ENCODE measurements at regions not wholly inside any gene's neighbourhood (a gene's known extent, or its start where the extent isn't known, plus 50 kb on each side); places are given as distances from the start of the nearest gene placed in this dataset.
A peak's percentile ranks its signal among the peaks of the same experiment; 100 is the strongest.
"Not testable (repeated sequence)": the region's sequence is repeated elsewhere in the genome, so short reads cannot be mapped to it uniquely, and the experiment has no call there.

DNA sequence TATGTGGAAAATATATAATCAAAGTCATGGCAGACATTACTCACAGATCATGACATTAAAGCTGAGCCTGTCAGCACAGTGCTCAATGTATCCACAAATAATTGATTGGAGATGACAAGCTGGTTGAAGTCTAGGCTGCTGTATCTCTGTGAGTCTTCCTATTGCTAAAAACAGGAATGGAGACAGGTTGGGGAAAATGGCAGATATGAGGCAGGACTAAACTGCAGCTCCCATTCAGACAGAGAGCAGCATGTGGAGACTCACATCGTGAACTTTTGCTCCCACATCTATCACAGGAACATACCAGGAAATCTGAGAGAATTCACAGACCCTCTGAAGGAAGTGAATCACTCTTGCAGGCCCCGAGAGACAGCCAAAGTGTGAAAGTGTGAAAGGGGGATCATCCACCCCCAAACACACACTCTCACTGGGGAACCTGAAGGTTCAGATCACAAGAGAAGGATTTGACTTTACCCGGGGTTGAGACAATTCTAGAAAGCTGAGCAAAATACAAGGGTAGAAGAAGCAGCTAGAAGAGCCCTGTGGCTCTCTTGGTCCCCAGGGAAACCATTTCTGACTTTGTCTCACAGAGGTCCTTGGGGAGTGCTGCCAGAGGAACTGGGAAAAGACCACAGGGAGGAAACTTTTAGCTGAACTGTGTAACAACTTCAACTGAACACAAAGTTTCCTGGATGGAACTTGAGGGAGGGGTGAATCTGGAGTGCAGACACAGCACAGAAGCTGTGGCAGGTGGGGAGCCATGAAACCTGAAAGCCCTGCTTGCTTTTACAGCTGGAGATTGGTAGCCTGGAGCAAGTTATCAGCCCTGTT is 173.4 kb downstream of the S1PR1 start:
- peak in 1 of 2 donors; percentile 72 for DNase-seq (ENCODE audit: low read depth in 2 of 2)

DNA sequence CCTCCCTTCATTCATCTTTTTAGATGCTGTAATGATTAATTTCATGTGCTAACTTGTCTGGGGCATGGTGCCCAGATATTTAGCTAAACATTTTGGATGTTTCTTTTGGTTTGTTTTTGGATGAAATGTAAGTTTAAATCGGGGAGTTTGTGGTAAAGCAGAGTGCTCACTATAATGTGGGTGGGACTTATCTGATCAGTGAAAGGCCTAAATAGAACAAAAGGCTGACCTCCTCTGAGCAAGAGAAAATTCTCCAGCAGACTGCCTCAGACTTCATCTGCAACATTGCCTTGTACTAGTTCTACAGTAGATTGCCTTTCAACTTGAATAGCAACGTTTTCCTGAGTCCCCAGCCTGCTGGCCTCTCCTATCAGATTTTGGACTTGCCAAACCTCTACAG is 183.6 kb downstream of the S1PR1 start:
- no peak for DNase-seq (ENCODE audit: low read depth in 2 of 2)

DNA sequence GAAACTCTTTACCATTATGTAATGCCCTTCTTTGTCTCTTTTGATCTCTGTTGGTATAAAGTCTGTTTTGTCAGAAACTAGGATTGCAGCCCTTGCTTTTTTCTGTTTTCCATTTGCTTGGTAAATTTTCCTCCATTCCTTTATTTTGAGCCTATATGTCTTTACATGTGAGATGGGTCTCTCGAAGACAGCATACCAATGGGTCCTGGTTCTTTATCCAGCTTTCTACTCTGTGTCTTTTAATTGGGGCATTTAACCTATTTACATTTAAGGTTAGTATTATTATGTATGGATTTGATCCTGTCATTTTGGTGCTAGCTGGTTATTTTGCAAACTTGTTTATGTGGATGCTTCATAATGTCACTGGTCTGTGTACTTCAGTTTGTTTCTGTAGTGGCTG is 191.3 kb downstream of the S1PR1 start:
- not testable (repeated sequence) for DNase-seq (ENCODE audit: low read depth in 2 of 2)

DNA sequence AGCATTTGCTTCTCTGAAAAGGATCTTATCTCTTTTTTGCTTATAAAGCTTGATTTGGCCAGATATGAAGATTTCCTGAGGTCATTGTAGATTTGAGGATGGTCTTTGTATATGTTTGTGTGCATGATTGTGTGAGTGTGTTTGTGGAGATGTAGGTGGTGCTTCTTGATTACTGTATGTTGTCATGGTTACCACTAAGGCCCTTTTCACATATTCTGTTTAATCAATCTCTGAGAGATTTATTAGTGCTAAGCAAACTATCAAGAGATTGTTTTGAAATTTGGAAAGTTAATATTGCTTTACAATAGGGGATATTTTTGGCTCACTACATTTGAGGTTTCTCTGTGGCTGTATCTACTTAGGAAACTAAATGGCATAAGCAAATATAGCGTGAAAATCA is 191.7 kb downstream of the S1PR1 start:
- no peak for DNase-seq (ENCODE audit: low read depth in 2 of 2)

DNA sequence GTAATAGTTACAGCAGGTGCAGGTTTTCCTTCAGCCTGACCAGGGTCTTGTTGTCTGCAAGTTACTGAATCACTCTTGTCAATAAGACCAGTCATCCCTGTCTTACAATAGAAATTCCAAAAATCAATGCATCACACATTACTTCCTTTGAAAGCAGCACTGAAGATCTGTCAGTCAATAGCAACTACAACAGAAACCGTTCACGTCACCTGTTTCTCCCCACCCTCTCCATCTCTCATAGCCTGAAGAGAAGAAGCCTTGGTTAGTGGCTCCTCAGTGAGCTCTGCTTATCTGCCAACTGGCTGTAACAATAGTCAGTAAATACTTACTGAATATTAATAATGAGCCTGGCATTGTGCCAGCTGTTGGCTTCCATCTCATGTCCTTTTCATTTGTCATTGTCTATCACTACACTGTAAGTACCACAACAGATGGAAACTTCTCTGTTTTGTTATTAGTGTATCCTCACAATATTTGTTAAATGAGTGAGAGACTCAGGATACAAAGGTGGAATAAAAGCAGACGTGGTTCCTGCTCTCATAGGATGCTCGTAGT is 195.2 kb downstream of the S1PR1 start:
- DNase-seq (ENCODE audit: low read depth in 2 of 2): no peak

DNA sequence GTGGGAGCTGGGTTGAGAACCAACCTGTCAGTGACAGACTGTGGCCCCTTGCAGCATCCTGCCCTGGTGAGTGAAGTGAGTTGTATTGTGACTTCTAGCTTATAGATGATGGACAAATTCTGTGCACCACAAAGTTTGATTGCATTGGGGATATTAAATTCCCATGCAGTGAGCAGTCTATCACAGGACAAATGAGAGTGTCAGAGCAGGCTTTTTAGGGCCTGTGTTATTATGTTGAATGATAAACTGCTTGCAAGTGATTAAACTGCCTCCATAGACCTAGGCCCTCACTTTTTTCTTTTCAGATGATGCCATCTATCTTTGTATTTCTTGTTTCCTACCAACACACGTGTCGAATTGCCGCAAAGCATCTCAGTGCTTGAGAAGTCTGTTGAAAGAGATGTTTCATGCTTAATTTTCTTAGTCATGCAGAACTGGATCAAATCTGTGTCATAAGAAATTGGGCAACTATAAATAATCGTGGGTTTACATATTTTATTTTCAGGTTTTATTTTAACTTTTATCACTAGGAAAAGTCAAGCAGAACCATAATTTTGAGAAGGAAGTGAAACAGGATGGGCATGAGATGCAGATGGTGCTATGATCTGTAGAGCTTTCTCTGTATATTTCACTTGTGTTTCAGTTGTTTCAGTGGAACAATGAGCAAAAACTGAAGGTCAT is 199.2 kb downstream of the S1PR1 start:
- no peak for DNase-seq (ENCODE audit: low read depth in 2 of 2)

DNA sequence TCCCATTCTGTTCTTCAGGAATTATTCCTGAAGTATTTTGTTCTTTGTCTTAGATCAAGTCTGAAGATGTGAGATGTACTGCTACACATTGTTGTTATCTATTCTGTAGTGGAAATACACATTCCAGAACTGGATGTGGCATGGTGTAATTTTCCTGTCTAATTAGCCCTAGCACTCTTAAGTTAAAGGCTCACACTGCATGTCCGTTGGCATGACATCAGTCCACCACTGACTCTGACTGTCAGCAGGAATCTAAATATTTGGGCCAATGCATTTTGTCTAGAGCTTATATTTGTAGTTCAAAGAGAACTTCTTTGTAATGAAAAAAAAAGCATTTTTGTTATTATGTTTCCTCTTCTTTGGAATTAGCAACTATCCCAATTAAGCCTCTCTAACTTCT is 201.0 kb downstream of the S1PR1 start:
- DNase-seq (ENCODE audit: low read depth in 2 of 2): no peak

DNA sequence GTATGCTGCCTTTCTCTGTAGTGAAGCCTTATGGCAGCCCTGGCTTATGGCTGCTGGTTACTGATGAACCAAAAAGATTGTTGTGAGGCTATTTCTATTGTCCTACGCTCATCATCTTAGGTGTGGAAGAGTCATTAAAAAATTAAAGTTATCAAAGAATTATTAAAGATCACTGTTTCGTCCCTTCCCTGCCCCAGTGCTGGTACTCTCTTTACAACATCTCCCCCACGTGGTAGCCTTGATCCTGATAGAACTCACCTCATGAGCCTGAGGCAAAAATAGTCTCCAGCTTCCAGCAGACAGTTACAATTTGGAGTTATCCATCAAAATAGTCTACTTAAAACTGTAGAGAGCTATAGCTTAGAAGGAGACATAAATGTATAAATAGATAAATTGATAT is 201.5 kb downstream of the S1PR1 start:
- peak; percentile 11 to 49 for DNase-seq (ENCODE audit: low read depth in 2 of 2)

DNA sequence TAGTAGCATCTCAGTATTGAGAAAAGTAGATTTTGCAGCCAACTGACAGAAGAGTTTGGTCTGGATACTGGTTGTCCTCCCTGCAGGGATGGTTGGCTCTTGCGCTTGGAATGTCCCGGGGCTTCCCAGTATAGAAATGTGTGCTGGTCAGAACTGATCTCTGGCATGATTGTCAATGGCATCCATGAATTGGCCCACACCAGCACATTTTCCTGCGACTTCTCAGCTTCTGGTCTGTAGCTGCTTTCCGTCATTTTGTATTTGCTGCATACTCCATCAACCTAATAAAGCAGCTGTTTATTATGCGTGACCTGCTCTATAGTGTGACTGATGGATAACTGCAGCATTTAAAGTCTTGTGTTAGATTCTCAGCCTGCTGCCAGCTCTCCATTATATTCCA is 203.7 kb downstream of the S1PR1 start:
- DNase-seq (ENCODE audit: low read depth in 2 of 2): no peak

DNA sequence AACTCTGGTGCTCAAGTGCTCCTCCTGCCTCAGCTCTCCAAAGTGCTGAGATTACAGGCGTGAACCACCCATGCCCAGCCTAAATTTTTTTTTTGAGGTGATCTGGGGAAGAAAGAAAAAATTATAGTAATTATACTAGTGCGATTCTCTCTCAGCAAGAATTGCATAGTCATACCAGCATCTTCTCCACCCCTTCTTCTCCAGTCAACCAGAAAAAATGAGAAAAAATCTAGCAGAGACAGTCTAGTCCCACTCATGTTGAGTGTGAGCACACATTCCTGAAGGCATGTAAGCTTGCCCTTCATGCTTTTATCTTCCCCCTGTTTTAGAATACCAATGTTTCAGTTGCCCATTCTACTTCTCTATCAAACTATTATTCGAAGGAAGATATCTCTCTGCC is 207.6 kb downstream of the S1PR1 start:
- no peak for DNase-seq (ENCODE audit: low read depth in 2 of 2)

DNA sequence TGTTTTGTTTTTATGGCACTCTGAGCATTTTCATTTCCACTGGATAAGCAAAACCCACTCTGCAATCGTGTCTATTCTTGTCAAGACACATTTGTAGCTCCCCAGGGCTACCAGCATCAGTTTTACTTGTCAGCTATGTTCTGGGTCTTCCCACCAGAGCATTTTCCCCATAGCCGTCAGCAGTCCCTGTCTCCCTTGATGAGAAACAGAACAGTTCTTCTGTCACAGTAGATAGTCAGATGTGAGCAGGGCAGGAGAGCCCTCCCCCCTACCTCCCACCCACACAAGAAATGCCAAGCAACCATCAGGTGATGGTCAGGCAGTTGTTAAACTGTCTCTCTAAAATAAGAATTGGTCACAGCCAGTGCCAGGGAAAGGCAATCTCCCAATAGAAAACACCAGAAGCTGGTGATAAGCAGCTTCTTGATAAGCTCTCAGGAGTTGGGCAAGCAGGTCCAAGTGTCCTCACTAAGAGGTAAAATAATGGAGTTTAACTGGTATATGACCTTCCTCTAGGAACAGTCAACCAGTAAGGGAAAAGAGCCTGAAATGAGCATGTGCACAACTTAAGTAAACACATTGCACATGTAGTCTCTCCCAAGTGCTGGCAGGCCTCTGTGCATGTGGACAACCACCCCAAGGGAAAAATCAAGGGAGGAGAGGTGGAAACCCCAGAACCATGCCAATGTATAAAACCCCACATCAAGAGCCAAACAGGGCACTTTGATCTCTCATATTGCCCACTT is 208.2 kb downstream of the S1PR1 start:
- DNase-seq (ENCODE audit: low read depth in 2 of 2): no peak

DNA sequence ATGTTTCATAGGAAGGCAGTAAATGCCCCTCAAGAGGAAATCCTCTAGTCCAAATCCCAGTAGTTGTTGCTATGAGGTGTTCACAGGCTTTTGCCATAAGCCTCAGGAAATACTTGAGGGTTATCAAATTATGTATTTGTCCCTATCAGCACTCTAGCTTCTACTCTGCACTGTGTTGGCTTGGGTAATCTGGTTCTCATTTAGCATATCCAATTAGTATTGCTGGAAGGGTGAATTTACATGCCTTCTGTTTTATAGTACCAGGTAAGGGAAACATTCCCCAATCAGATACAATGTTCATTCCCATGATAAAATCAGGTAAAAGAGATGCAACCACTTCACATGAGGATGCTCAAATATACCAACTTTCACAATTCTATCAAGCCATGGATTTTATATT is 211.2 kb downstream of the S1PR1 start:
- no peak for DNase-seq (ENCODE audit: low read depth in 2 of 2)

DNA sequence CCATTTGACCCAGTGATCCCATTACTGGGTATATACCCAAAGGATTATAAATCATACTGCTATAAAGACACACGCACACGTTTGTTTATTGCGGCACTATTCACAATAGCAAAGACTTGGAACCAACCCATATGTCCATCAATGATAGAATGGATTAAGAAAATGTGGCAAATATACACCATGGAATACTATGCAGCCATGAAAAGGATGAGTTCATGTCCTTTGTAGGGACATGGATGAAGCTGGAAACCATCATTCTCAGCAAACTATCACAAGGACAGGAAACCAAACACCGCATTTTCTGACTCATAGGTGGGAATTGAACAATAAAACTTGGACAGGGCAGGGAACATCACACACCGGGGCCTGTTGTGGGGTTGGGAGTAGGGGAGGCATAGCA is 213.9 kb downstream of the S1PR1 start:
- DNase-seq (ENCODE audit: low read depth in 2 of 2): not testable (repeated sequence)

DNA sequence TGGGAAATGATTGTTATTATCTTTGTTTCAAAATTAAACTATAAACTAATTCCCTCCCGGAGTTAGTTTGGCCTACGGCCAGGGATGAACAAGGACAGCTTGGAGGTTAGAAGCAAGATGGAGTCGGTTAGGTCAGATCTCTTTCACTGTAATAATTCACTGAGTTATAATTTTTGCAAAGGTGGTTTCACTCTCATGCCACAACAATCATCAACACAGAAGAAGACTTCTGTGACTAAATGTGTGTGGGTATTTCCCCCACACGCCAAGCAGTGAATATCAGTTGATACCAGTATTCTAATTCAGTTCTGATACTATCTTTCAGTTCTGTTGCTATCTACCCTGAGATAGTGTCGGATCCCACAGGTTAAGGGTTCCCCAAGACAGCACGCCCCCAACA is 215.1 kb downstream of the S1PR1 start:
- DNase-seq (ENCODE audit: low read depth in 2 of 2): no peak

DNA sequence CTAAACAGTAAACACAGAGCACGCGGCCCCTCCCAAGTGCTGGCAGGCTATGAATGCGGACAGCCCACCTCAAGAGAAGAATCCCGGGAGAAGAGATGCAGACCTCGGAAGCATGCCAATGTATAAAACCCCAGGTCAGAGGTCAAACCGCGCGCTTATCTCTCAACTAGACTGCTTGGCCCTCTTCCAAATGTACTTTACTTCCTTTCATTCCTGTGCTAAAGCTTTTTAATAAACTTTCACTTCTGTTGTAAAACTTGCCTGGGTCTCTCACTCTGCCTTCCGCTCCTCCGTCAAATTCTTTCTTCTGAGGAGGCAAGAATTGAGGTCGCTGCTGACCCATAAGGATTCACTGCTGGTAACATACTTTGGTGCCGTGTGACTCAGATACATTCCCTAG is 216.0 kb downstream of the S1PR1 start:
- DNase-seq (ENCODE audit: low read depth in 2 of 2): no peak

DNA sequence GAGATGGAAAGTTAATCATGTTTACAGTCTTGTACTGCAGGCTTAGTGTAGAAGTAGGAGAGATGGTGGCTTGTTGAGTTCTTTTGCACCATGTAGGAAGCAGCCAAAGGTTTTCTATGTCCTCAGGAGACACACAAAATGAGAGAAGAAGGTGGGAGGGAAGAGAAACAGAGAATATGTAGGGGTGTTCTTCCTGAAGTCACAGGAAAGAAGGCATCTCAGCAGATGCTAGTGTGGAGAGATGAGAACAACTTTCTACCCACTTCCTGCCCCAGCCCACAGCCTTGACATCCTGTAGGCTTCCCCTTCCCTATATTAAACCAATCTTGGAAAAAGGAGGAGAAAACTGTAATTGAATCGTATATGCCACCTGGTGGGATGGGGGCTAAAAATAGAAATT is 217.0 kb downstream of the S1PR1 start:
- no peak for DNase-seq (ENCODE audit: low read depth in 2 of 2)

DNA sequence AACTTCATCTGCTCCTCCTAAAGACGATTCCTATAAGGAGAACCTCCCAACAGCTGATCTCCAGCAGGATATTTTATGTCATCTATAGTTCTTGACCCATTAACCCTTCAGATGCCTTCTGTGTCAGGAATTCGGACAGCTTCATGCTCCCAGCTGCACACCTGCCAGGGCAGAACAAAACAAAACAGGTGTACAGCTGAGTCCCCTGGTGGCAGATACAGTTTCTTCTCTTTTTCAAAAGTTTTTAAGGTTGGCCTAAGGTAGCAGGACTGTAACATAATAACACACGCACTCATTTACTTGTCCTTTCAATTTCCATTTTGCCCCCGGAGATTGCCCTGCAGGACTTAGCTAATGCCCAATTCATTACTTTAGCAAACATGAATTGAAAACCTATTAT is 218.3 kb downstream of the S1PR1 start:
- DNase-seq (ENCODE audit: low read depth in 2 of 2): no peak

DNA sequence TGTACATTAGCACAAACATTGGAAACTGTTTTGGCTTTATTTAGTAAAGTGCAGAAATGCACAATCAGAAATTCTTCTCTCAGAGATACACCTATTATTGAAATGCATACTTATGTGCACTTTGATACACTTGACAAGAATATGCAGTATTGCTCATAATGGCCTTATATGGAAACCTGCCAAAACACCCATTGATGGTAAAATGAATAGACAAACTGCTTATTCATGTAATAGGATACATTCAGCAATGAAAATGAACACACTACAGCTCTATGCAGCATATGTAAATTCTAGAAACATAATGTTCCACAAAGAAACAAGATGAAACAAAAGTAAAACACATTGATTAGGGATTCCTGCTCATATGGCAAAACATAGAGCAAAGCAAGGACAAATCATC is 223.9 kb downstream of the S1PR1 start:
- DNase-seq (ENCODE audit: low read depth in 2 of 2): no peak

DNA sequence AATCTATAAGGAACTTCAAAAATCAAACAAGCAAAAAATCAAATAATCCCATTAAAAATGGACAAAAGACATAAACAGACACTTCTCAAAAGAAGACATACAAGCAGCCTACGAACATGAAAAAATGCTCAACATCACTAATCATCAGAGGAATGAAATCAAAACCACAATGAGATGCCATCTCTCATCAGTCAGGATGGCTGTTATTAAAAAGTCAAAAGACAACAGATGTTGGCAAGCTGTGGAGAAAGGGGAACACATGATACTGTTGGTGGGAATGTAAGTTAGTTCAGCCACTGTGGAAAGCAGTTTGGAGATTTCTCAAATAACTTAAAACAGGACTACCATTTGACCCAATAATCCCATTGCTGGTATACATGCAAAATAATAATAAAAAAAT is 226.4 kb downstream of the S1PR1 start:
- no peak for DNase-seq (ENCODE audit: low read depth in 2 of 2)

DNA sequence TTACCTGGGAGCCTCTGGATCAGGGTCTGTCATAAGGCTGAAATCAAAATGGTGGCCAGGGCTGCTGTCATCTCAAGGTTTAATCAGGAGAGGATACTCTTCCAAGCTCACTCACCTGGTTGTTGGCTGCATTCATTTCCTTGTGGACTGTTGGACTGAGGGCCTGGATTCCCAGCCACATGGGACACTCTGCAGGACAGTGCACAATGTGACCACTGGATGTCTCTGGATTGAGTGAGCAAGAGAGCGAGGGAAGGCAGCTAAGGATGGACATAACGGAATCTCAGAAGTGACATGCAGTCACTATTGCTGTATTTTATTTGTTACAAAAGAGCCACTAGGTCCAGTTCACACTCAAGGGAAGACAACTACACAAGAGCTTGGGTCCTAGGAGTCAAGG is 229.1 kb downstream of the S1PR1 start:
- DNase-seq (ENCODE audit: low read depth in 2 of 2): no peak

DNA sequence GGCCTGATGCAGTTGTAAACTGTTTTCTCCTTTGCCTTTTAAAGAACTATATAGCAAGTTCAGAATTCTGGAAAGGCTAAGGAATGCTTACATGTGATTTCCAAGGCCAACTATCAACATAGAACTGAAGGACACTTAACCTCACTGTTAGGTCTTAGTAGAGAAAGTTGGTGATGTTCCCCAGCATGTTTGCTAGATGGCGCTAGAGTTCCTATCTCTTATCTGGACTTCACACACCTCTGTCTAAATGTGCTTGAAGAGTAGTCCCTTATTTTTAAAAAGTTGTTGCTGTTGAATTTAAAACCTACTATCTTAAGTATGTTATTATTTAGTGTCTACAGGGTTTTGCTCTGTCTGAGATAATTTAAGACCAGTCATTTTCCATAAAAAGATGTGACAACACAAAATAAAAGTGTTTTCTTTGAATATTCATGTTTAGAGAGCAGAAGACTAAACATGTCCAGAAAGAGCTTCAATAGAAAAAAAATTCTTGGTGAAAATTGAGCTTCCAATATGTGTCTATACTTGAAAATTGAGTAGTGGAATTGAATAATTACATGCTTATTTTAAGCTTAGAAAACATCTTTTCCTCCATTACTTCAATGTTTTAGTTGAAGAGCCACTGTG is 237.3 kb downstream of the S1PR1 start:
- DNase-seq (ENCODE audit: low read depth in 2 of 2): peak; percentile 1 to 36

DNA sequence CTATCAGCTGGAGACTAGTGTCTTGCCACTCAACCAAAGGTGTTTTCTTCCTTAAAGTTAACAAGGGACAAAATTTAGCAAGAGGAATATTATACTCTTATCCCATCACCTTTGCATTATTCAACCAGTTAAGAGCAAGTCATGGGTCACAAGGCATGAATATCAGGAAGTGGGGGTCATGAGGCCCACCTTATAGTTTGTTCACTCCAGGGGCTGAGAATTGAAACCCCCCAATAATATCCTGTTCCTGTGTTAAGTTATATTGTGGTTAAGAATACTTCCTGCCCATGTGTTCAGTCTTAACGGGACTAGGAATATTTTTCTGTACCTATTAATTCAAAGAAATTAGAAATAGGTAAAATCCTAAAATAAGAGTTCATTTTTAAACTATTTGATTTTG is 239.7 kb downstream of the S1PR1 start:
- DNase-seq (ENCODE audit: low read depth in 2 of 2): no peak

All from dermis microvascular lymphatic vessel endothelial cell (primary cell).